ENCODE measurements at regions not wholly inside any gene's neighbourhood (a gene's known extent, or its start where the extent isn't known, plus 50 kb on each side); places are given as distances from the start of the nearest gene placed in this dataset.

DNA sequence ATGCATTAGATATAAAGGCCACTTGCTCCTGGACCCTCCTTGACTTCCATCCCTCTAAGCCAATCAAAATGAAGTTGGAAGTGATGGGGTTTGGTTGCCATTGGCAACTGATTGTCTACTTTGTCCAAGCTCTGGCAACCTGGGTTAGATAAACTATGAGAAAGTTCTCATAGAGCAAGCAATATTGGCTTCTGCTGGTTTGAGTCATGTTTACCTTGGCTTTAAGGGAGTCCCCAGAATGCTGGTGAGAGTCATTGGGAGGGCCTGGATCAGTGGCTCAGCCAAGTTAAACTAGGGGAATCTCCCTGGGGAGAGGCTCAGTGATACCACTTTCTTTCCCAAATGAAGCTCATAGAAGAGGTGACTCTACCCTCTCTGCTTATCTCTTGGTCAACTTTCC lies 176.3 kb upstream of the ROPN1 start:
- TF ChIP-seq ZNF747 (CRISPR knock-in tag; IDR thresholded peaks at IDR 0.05; ENCODE audit: borderline replicate concordance), result no peak
- no peak for TF ChIP-seq MED1 (CRISPR knock-in tag; IDR thresholded peaks at IDR 0.05)
- no peak for TF ChIP-seq ZNF562 (CRISPR knock-in tag; IDR thresholded peaks at IDR 0.05; ENCODE audit: borderline replicate concordance)
- no peak for TF ChIP-seq ZNF33A (CRISPR knock-in tag; IDR thresholded peaks at IDR 0.05; ENCODE audit: borderline replicate concordance)
- no peak for TF ChIP-seq DPF2 (CRISPR knock-in tag; IDR thresholded peaks at IDR 0.05; ENCODE audit: borderline replicate concordance, low read depth)
- TF ChIP-seq ZZZ3 (CRISPR knock-in tag; IDR thresholded peaks at IDR 0.05; ENCODE audit: borderline replicate concordance), result no peak
- TF ChIP-seq ZNF549 (CRISPR knock-in tag; IDR thresholded peaks at IDR 0.05), result no peak
- TF ChIP-seq KDM1A (CRISPR knock-in tag; IDR thresholded peaks at IDR 0.05), result no peak
- TF ChIP-seq, protein P1, sequence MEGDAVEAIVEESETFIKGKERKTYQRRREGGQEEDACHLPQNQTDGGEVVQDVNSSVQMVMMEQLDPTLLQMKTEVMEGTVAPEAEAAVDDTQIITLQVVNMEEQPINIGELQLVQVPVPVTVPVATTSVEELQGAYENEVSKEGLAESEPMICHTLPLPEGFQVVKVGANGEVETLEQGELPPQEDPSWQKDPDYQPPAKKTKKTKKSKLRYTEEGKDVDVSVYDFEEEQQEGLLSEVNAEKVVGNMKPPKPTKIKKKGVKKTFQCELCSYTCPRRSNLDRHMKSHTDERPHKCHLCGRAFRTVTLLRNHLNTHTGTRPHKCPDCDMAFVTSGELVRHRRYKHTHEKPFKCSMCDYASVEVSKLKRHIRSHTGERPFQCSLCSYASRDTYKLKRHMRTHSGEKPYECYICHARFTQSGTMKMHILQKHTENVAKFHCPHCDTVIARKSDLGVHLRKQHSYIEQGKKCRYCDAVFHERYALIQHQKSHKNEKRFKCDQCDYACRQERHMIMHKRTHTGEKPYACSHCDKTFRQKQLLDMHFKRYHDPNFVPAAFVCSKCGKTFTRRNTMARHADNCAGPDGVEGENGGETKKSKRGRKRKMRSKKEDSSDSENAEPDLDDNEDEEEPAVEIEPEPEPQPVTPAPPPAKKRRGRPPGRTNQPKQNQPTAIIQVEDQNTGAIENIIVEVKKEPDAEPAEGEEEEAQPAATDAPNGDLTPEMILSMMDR (CRISPR knock-in tag; IDR thresholded peaks at IDR 0.05), result no peak
- no peak for TF ChIP-seq ZNF605 (CRISPR knock-in tag; IDR thresholded peaks at IDR 0.05)
- no peak for TF ChIP-seq ZBTB1 (CRISPR knock-in tag; IDR thresholded peaks at IDR 0.05; ENCODE audit: borderline replicate concordance)
- TF ChIP-seq TAF1 (CRISPR knock-in tag; IDR thresholded peaks at IDR 0.05), result no peak

All from HepG2 (cell line).